ENCODE measurements at regions not wholly inside any gene's neighbourhood (a gene's known extent, or its start where the extent isn't known, plus 50 kb on each side); places are given as distances from the start of the nearest gene placed in this dataset.

DNA sequence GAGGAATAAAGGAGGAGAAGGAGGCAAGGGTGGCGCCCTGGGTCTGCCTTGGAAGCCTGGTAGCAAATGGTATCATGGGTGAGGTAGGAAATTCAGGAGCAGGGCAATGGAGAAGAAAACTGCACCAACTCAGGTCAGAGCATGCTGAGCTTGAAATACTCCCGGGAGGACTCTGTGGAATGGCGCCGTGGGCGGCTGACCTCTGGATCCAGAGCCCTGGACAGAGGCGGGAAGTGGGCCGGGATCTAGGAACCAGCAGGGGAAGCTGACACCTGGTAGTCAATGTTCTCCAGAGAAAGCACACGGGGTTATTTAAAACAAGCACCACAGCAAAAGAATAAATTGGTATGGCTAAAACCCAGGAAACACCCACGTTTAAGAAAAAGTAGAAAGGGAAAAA lies 161.3 kb downstream of the INO80D start:
- H2AFZ ChIP-seq (ENCODE audit: low read depth, low read length), result no peak overlapping the region
- CTCF ChIA-PET, result interaction anchor here (1.0 to 8.7 kb wide), 7 partner anchors 17 to 1779 kb away, joined by 4 to 145 read pairs (median 5); no protein-coding TSS in a partner anchor
- no peaks in the 10 kb centered on the region for H3K9me1 ChIP-seq (replicated peaks; ENCODE audit: control insufficient read depth, extremely low read depth, insufficient read depth, low read length)
- no peak overlapping the region for H3K4me2 ChIP-seq (ENCODE audit: insufficient read depth, low read length)
- no peaks in the 10 kb centered on the region for H3K79me2 ChIP-seq (ENCODE audit: control insufficient read depth, insufficient read depth, low read length)
- peaks cover 5 to 12% of the 10 kb centered on the region in 2 experiments for H3K27me3 ChIP-seq (ENCODE audit: control insufficient read depth in 2 of 2, insufficient read depth in 2 of 2, low read length in 2 of 2)
- no peak overlapping the region for H3K4me3 ChIP-seq (replicated peaks in 1 of 3; ENCODE audit: insufficient read depth in 1 of 3, low read depth in 1 of 3, low read length in 3 of 3)
- peaks cover 7% of the 10 kb centered on the region for H3K4me1 ChIP-seq (ENCODE audit: control insufficient read depth, extremely low read depth, insufficient read depth, low read length)
- TF ChIP-seq POLR2AphosphoS5 (IDR thresholded peaks at IDR 0.05; ENCODE audit: insufficient read depth, low read depth, low read length) (no peak), JUN (IDR thresholded peaks at IDR 0.05; ENCODE audit: borderline replicate concordance, insufficient read depth, insufficient read length, low read depth) (no peak), FOS (IDR thresholded peaks at IDR 0.05; ENCODE audit: borderline replicate concordance, insufficient read depth, low read length) (no peak), POLR2A (IDR thresholded peaks at IDR 0.05; ENCODE audit: low read depth, low read length) (no peak), GATA2 (IDR thresholded peaks at IDR 0.05; ENCODE audit: insufficient read depth, insufficient read length, low read depth, low read length) (no peak), EZH2 (IDR thresholded peaks at IDR 0.05; ENCODE audit: borderline replicate concordance, low read depth, low read length, severe bottlenecking) (no peak), MYC (IDR thresholded peaks at IDR 0.05; ENCODE audit: low read depth, low read length) (no peak)
- TF ChIP-seq, protein P1, sequence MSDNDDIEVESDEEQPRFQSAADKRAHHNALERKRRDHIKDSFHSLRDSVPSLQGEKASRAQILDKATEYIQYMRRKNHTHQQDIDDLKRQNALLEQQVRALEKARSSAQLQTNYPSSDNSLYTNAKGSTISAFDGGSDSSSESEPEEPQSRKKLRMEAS (IDR thresholded peaks at IDR 0.05; ENCODE audit: insufficient read depth, insufficient read length), result no peak
- TF ChIP-seq, protein P2, sequence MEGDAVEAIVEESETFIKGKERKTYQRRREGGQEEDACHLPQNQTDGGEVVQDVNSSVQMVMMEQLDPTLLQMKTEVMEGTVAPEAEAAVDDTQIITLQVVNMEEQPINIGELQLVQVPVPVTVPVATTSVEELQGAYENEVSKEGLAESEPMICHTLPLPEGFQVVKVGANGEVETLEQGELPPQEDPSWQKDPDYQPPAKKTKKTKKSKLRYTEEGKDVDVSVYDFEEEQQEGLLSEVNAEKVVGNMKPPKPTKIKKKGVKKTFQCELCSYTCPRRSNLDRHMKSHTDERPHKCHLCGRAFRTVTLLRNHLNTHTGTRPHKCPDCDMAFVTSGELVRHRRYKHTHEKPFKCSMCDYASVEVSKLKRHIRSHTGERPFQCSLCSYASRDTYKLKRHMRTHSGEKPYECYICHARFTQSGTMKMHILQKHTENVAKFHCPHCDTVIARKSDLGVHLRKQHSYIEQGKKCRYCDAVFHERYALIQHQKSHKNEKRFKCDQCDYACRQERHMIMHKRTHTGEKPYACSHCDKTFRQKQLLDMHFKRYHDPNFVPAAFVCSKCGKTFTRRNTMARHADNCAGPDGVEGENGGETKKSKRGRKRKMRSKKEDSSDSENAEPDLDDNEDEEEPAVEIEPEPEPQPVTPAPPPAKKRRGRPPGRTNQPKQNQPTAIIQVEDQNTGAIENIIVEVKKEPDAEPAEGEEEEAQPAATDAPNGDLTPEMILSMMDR (IDR thresholded peaks at IDR 0.05; ENCODE audit: extremely low read depth in 1 of 2, insufficient read depth in 1 of 2, low read depth in 1 of 2, low read length in 2 of 2), result no peak
- POLR2A ChIA-PET, result no interaction called here
- dilution Hi-C loops (cut with MboI; ENCODE audit: extremely low pct_ligation_motif_present, low sequenced_read_pairs), result no loop called here
- FAIRE-seq (no peak), DNase-seq (ENCODE audit: low read depth, low spot score) (no peak)
- no peaks in the 10 kb centered on the region for H3K9me3 ChIP-seq (replicated peaks; ENCODE audit: control insufficient read depth, insufficient read depth, low read length)
- H4K20me1 ChIP-seq (replicated peaks; ENCODE audit: control insufficient read depth, extremely low read depth, insufficient read depth, low read length), result no peaks in the 10 kb centered on the region
- H3K27ac ChIP-seq (ENCODE audit: insufficient read depth, low read depth, low read length), result no peak overlapping the region
- intact Hi-C loops (cut with micrococcal nuclease), result loop anchor here (1.0 to 10.0 kb wide), 9 partner anchors 21 to 1902 kb away; no protein-coding TSS in a partner anchor
- no TSS peak for BruUV-seq (replicated peaks)
- no peaks in the 10 kb centered on the region for H3K36me3 ChIP-seq (ENCODE audit: control insufficient read depth in 2 of 2, extremely low read depth in 1 of 2, insufficient read depth in 2 of 2, low read length in 2 of 2)
- H3K9ac ChIP-seq (replicated peaks; ENCODE audit: extremely low read depth, insufficient read depth, low read length), result no peak overlapping the region

Measured in endothelial cell of umbilical vein (primary cell).